ENCODE measurements at regions not wholly inside any gene's neighbourhood (a gene's known extent, or its start where the extent isn't known, plus 50 kb on each side); places are given as distances from the start of the nearest gene placed in this dataset.

DNA sequence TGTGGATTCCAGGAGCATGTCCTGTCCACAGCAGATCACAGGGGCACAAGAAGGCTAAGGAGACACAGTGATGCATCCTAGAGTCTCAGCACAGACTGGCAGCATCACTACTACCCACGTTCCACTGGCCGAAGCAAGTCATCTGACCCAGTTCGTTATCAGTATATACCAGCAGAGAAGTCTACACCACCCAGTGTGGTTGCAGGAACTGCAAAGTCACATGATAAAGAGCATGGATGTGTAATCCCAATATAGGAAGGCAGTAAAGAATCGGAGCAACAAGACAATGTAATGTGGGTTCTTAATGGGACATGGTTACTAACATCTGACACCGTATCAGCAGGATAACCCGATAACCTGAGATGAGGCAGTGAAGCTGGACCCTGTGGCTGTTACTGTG is 246.6 kb downstream of the RRAGC start:
- no peaks in the 10 kb centered on the region for H3K9me3 ChIP-seq (ENCODE audit: control insufficient read depth, low read depth, low read length)
- H3T11ph ChIP-seq (ENCODE audit: low read length), result no peak overlapping the region
- H3K23ac ChIP-seq (ENCODE audit: insufficient read length, low read depth, low read length), result no peak overlapping the region
- no peaks in the 10 kb centered on the region for H3K23me2 ChIP-seq (ENCODE audit: insufficient read length, low read depth, low read length, poor library complexity, severe bottlenecking)
- no peak overlapping the region for H2BK15ac ChIP-seq (ENCODE audit: low read depth, low read length)
- H3K56ac ChIP-seq (ENCODE audit: insufficient read length, low read depth, low read length), result no peak overlapping the region
- no peak overlapping the region for H2BK5ac ChIP-seq (ENCODE audit: insufficient read length, low read length)
- no peak overlapping the region for H3K4ac ChIP-seq (ENCODE audit: low read depth, low read length)
- H2BK20ac ChIP-seq (ENCODE audit: low read depth, low read length, poor library complexity, severe bottlenecking), result no peak overlapping the region
- peaks cover 15 to 19% of the 10 kb centered on the region in 2 experiments for H3K4me1 Mint-ChIP-seq
- H4K91ac ChIP-seq (ENCODE audit: insufficient read length, low read depth, low read length), result no peak overlapping the region
- H4K5ac ChIP-seq (ENCODE audit: insufficient read length, low read depth, low read length), result no peak overlapping the region
- H2AFZ ChIP-seq (ENCODE audit: low read length), result no peak overlapping the region
- no peaks in the 10 kb centered on the region for H3K27me3 ChIP-seq (ENCODE audit: insufficient read depth, low read length)
- peaks cover 4 to 10% (median 6%) of the 10 kb centered on the region in 3 experiments; a peak in 5 of 7 replicates for H3K36me3 Mint-ChIP-seq (ENCODE audit: insufficient read depth in 1 of 3, low read depth in 3 of 3)
- H3K4me1 ChIP-seq (ENCODE audit: insufficient read depth, low read length), result no peaks in the 10 kb centered on the region
- no peaks in the 10 kb centered on the region for H4K20me1 ChIP-seq (ENCODE audit: control insufficient read depth, insufficient read depth, insufficient read length)
- H3K79me1 ChIP-seq (ENCODE audit: insufficient read depth, low read depth, low read length, poor library complexity, severe bottlenecking), result no peaks in the 10 kb centered on the region
- H3K9ac ChIP-seq (ENCODE audit: extremely low read depth, insufficient read length, low read length), result no peak overlapping the region
- WGBS (ENCODE audit: extremely low coverage, insufficient read length, low lambda C conversion rate), result no CpG with 5 or more reads among the region's 6 CpGs
- H3K18ac ChIP-seq (ENCODE audit: insufficient read length, low read depth, low read length), result no peak overlapping the region
- H3K79me2 ChIP-seq (ENCODE audit: insufficient read depth, low read length), result no peaks in the 10 kb centered on the region
- H3K4me2 ChIP-seq (ENCODE audit: insufficient read depth, insufficient read length, low read length), result no peak overlapping the region
- no peak for DNase-seq
- no peak overlapping the region for H2AK5ac ChIP-seq (ENCODE audit: insufficient read length, low read length)
- no peak overlapping the region for H3K4me3 Mint-ChIP-seq
- H3K9me3 Mint-ChIP-seq, result peaks cover 6 to 9% of the 10 kb centered on the region in 2 experiments
- peaks cover 28% of the 10 kb centered on the region for H3K27me3 Mint-ChIP-seq (ENCODE audit: low read depth)
- H3K14ac ChIP-seq (ENCODE audit: insufficient read depth, low read length), result no peak overlapping the region
- H3K27ac Mint-ChIP-seq, result no peak overlapping the region
- H2BK120ac ChIP-seq (ENCODE audit: low read depth, low read length, poor library complexity, severe bottlenecking), result no peak overlapping the region
- no peak overlapping the region for H4K8ac ChIP-seq (replicated peaks; ENCODE audit: insufficient read length, low read depth, low read length)
- no peak overlapping the region for H3K27ac ChIP-seq (ENCODE audit: insufficient read length, low read depth, low read length)
- no peak overlapping the region for H2BK12ac ChIP-seq (ENCODE audit: insufficient read length, low read depth, low read length)
- TF ChIP-seq, protein P1, sequence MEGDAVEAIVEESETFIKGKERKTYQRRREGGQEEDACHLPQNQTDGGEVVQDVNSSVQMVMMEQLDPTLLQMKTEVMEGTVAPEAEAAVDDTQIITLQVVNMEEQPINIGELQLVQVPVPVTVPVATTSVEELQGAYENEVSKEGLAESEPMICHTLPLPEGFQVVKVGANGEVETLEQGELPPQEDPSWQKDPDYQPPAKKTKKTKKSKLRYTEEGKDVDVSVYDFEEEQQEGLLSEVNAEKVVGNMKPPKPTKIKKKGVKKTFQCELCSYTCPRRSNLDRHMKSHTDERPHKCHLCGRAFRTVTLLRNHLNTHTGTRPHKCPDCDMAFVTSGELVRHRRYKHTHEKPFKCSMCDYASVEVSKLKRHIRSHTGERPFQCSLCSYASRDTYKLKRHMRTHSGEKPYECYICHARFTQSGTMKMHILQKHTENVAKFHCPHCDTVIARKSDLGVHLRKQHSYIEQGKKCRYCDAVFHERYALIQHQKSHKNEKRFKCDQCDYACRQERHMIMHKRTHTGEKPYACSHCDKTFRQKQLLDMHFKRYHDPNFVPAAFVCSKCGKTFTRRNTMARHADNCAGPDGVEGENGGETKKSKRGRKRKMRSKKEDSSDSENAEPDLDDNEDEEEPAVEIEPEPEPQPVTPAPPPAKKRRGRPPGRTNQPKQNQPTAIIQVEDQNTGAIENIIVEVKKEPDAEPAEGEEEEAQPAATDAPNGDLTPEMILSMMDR (conservative IDR thresholded peaks at IDR 0.05), result no peak

Data from H9 (cell line).